OCI-LY3 (cell line): ENCODE measurements at regions not wholly inside any gene's neighbourhood (a gene's known extent, or its start where the extent isn't known, plus 50 kb on each side); places are given as distances from the start of the nearest gene placed in this dataset.

Experiments used
- CTCF ChIP-seq: fragments of 200-600, 300-600 bp; sonication (generic); IDR thresholded peaks from 2 replicates; pipeline ENCODE4 v1.5.1; 2014; ENCODE audit warnings: antibody characterized with exemption, low read length, low read depth
- EZH2phosphoT487 ChIP-seq: fragments of 200-600 bp; shearing (Covaris generic); IDR thresholded peaks from 2 replicates; pipeline ENCODE4 v1.6.1; 2018; ENCODE audit warnings: antibody characterized with exemption, mixed run types, low read depth

- TF ChIP-seq CTCF (no peak), EZH2phosphoT487 (no peak)
Measured at GRCh38 chr3:43994657-43995546, 246.8 kb upstream of the TOPAZ1 start.
